ENCODE measurements at regions not wholly inside any gene's neighbourhood (a gene's known extent, or its start where the extent isn't known, plus 50 kb on each side); places are given as distances from the start of the nearest gene placed in this dataset.

- no peak for DNase-seq (ENCODE audit: low spot score)
Measured at GRCh38 chr15:95995375-95996168, 334.9 kb upstream of the NR2F2 start.

- DNase-seq (ENCODE audit: low spot score) = no peak
Measured at GRCh38 chr15:95996494-95996893, 334.0 kb upstream of the NR2F2 start.

GRCh38 chr15:95998935-95999334 is 331.6 kb upstream of the NR2F2 start:
- DNase-seq (ENCODE audit: low spot score) = no peak

- DNase-seq (ENCODE audit: low spot score) = no peak
Measured at GRCh38 chr15:96002890-96003859, 327.3 kb upstream of the NR2F2 start.

- DNase-seq (ENCODE audit: low spot score) = no peak
Measured at GRCh38 chr15:96005906-96006305, 324.6 kb upstream of the NR2F2 start.

- DNase-seq (ENCODE audit: low spot score) = no peak
Measured at GRCh38 chr15:96011136-96011535, 319.4 kb upstream of the NR2F2 start.

GRCh38 chr15:96014939-96015338 is 315.6 kb upstream of the NR2F2 start:
- DNase-seq (ENCODE audit: low spot score) = no peak

GRCh38 chr15:96019114-96019513 is 311.4 kb upstream of the NR2F2 start:
- DNase-seq (ENCODE audit: low spot score) = no peak

GRCh38 chr15:96020133-96020532 is 310.4 kb upstream of the NR2F2 start:
- DNase-seq (ENCODE audit: low spot score) = no peak

GRCh38 chr15:96020797-96021196 is 309.7 kb upstream of the NR2F2 start:
- DNase-seq (ENCODE audit: low spot score) = no peak

GRCh38 chr15:96023081-96023480 is 307.4 kb upstream of the NR2F2 start:
- no peak for DNase-seq (ENCODE audit: low spot score)

GRCh38 chr15:96027501-96027900 is 303.0 kb upstream of the NR2F2 start:
- DNase-seq (ENCODE audit: low spot score) = no peak

- DNase-seq (ENCODE audit: low spot score) = no peak
Measured at GRCh38 chr15:96028620-96029019, 301.9 kb upstream of the NR2F2 start.

GRCh38 chr15:96029172-96029571 is 301.3 kb upstream of the NR2F2 start:
- no peak for DNase-seq (ENCODE audit: low spot score)

GRCh38 chr15:96031426-96032110 is 298.9 kb upstream of the NR2F2 start:
- DNase-seq (ENCODE audit: low spot score) = no peak

- DNase-seq (ENCODE audit: low spot score) = no peak
Measured at GRCh38 chr15:96035091-96035490, 295.4 kb upstream of the NR2F2 start.

- DNase-seq (ENCODE audit: low spot score) = no peak
Measured at GRCh38 chr15:96035635-96036034, 294.9 kb upstream of the NR2F2 start.

- no peak for DNase-seq (ENCODE audit: low spot score)
Measured at GRCh38 chr15:96037584-96037983, 292.9 kb upstream of the NR2F2 start.

GRCh38 chr15:96038131-96038530 is 292.4 kb upstream of the NR2F2 start:
- DNase-seq (ENCODE audit: low spot score) = no peak

GRCh38 chr15:96038650-96039049 is 291.9 kb upstream of the NR2F2 start:
- DNase-seq (ENCODE audit: low spot score) = peak; percentile 12

- DNase-seq (ENCODE audit: low spot score) = no peak
Measured at GRCh38 chr15:96041982-96042733, 288.3 kb upstream of the NR2F2 start.
